ENCODE measurements at regions not wholly inside any gene's neighbourhood (a gene's known extent, or its start where the extent isn't known, plus 50 kb on each side); places are given as distances from the start of the nearest gene placed in this dataset.

DNA sequence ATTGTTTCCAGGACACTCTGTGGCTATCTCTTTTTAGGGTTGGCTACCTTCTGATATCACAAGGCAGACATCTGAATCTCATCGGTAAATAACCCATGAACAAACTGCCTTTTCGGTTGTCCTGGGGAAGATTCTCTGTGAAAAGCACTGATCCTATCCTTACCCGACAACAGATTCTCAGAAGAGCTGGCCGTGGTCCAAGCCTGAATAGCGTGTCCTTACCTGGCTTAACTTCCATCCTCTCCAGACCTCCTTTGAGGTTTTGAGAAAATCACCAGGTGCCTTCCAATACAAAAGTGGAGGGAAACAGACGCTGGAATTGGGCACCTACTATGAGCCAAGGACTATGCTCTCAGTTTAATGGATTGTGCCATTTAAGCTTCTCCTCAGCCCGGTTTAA lies 87.4 kb upstream of the ARHGEF3 start:
- DNase-seq: no peak
- TF ChIP-seq, protein P1, sequence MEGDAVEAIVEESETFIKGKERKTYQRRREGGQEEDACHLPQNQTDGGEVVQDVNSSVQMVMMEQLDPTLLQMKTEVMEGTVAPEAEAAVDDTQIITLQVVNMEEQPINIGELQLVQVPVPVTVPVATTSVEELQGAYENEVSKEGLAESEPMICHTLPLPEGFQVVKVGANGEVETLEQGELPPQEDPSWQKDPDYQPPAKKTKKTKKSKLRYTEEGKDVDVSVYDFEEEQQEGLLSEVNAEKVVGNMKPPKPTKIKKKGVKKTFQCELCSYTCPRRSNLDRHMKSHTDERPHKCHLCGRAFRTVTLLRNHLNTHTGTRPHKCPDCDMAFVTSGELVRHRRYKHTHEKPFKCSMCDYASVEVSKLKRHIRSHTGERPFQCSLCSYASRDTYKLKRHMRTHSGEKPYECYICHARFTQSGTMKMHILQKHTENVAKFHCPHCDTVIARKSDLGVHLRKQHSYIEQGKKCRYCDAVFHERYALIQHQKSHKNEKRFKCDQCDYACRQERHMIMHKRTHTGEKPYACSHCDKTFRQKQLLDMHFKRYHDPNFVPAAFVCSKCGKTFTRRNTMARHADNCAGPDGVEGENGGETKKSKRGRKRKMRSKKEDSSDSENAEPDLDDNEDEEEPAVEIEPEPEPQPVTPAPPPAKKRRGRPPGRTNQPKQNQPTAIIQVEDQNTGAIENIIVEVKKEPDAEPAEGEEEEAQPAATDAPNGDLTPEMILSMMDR (IDR thresholded peaks at IDR 0.05; ENCODE audit: low read depth, low read length): no peak
- H3K4me3 ChIP-seq (ENCODE audit: low read depth, low read length): no peak overlapping the region

DNA sequence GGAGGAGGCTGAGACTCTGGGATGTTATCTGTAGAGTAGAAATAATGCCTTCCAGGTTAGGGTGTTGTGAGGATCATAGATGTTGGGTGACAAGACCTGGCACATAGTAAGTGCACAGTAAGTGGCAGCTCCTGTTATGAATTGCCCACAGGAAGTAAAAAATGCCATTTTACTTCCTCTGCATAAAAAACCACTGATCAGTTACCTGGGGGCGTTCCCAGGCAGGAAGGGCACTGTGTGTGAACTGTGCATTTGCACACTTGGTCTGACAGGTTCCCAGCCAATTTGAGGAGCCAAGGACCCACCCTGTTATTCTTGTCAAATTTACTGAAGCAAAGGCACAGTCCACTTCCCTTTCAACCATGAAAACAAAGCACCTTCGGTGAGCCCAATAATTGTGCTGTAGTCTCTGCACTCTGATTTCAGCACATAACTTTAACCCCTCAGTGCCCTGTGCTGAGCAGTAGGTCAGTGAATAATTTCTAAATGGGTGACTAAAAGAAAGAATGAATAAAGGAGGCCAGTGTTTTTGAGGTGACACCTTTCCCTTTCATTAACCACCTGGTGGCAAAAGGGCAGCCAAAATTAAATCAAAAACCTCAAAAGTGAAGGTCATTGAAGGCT lies 85.8 kb upstream of the ARHGEF3 start:
- H3K36me3 ChIP-seq: no peaks in the 10 kb centered on the region
- H3K4me3 ChIP-seq (ENCODE audit: low read depth, low read length): no peak overlapping the region
- H3K27me3 ChIP-seq (ENCODE audit: insufficient read depth, low read depth, severe bottlenecking): no peaks in the 10 kb centered on the region
- no peak overlapping the region for H3K27ac ChIP-seq
- no peak for DNase-seq
- TF ChIP-seq, protein P1 (IDR thresholded peaks at IDR 0.05; ENCODE audit: low read depth, low read length): no peak
- H3K9me3 ChIP-seq (ENCODE audit: severe bottlenecking): no peaks in the 10 kb centered on the region

More for the DNA sequence above, 87.4 kb upstream of the ARHGEF3 start:
- Histone ChIP-seq H3K27ac (no peak overlapping the region), H3K9me3 (ENCODE audit: severe bottlenecking) (no peaks in the 10 kb centered on the region), H3K27me3 (ENCODE audit: insufficient read depth, low read depth, severe bottlenecking) (no peaks in the 10 kb centered on the region), H3K36me3 (no peaks in the 10 kb centered on the region)

DNA sequence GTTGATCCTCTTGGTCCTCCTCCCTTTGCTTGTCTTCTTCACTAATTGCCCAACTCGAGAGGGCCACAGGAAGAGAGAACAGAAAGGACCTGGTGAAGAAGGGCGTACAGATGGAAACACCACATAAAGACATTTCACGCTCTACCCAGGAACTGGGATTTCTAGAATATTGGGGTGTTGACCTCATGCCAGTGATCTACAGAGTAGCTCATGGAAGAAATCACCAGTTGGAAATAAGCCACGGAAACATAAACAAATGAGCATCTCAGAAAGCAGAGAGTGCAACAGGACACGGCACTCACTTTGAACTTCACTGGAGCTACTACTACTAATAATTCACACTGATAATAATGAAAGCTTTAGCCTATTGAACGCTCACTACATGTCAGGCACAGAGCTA lies 84.6 kb upstream of the ARHGEF3 start:
- no peaks in the 10 kb centered on the region for H3K27me3 ChIP-seq (ENCODE audit: insufficient read depth, low read depth, severe bottlenecking)
- TF ChIP-seq, protein P1 (IDR thresholded peaks at IDR 0.05; ENCODE audit: low read depth, low read length): no peak
- DNase-seq: no peak
- no peaks in the 10 kb centered on the region for H3K36me3 ChIP-seq
- no peak overlapping the region for H3K27ac ChIP-seq
- H3K4me3 ChIP-seq (ENCODE audit: low read depth, low read length): no peak overlapping the region
- H3K9me3 ChIP-seq (ENCODE audit: severe bottlenecking): no peaks in the 10 kb centered on the region

GRCh38 chr3:56885879-56886278 lies 84.1 kb upstream of the ARHGEF3 start:
- H3K27me3 ChIP-seq (ENCODE audit: insufficient read depth, low read depth, severe bottlenecking): no peaks in the 10 kb centered on the region
- no peak overlapping the region for H3K27ac ChIP-seq
- TF ChIP-seq, protein P1 (IDR thresholded peaks at IDR 0.05; ENCODE audit: low read depth, low read length): no peak
- no peaks in the 10 kb centered on the region for H3K9me3 ChIP-seq (ENCODE audit: severe bottlenecking)
- H3K4me3 ChIP-seq (ENCODE audit: low read depth, low read length): no peak overlapping the region
- no peaks in the 10 kb centered on the region for H3K36me3 ChIP-seq
- DNase-seq: no peak

DNA sequence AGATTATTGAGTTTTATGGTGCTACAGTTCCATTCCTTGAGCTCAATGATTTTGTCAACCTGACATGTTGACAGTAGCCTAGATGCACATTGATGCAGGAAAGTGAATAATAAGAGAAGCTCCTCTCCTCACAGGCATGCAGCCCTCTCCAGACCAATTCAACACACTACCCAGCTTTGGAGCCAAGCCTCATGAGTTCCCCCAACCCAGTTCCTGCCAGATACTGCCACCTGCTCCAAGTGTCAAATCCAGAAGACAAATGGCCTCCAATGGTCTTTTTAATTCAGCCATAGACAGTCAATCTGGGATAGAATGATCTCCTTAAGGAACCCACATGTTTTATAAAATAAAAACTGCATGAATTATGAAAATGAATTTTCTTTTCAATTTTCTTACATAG lies 83.7 kb upstream of the ARHGEF3 start:
- no peaks in the 10 kb centered on the region for H3K36me3 ChIP-seq
- DNase-seq: no peak
- no peaks in the 10 kb centered on the region for H3K27me3 ChIP-seq (ENCODE audit: insufficient read depth, low read depth, severe bottlenecking)
- H3K9me3 ChIP-seq (ENCODE audit: severe bottlenecking): no peaks in the 10 kb centered on the region
- no peak overlapping the region for H3K27ac ChIP-seq
- TF ChIP-seq, protein P1 (IDR thresholded peaks at IDR 0.05; ENCODE audit: low read depth, low read length): no peak
- no peak overlapping the region for H3K4me3 ChIP-seq (ENCODE audit: low read depth, low read length)

- Histone ChIP-seq H3K27ac (no peak overlapping the region), H3K9me3 (ENCODE audit: severe bottlenecking) (no peaks in the 10 kb centered on the region), H3K36me3 (no peaks in the 10 kb centered on the region), H3K4me3 (ENCODE audit: low read depth, low read length) (no peak overlapping the region), H3K27me3 (ENCODE audit: insufficient read depth, low read depth, severe bottlenecking) (no peaks in the 10 kb centered on the region)
- TF ChIP-seq, protein P1 (IDR thresholded peaks at IDR 0.05; ENCODE audit: low read depth, low read length): no peak
- DNase-seq: no peak
Measured at GRCh38 chr3:56884387-56884786, 82.6 kb upstream of the ARHGEF3 start.
